Ishikawa (cell line): ENCODE measurements at regions not wholly inside any gene's neighbourhood (a gene's known extent, or its start where the extent isn't known, plus 50 kb on each side); places are given as distances from the start of the nearest gene placed in this dataset.

Experiments used
- CEBPB ChIP-seq: IDR thresholded peaks from 2 replicates; pipeline ENCODE4 v1.6.1; 2012
- CREB1 ChIP-seq: IDR thresholded peaks from 2 replicates; pipeline ENCODE4 v1.6.1; 2012; ENCODE audit warnings: low read depth
- EGR1 ChIP-seq: IDR thresholded peaks from 2 replicates; pipeline ENCODE4 v1.6.1; 2012
- EP300 ChIP-seq: IDR thresholded peaks from 2 replicates; pipeline ENCODE4 v1.6.1; 2012; ENCODE audit warnings: borderline replicate concordance
- FOXM1 ChIP-seq: IDR thresholded peaks from 2 replicates; pipeline ENCODE4 v1.6.1; 2012; ENCODE audit warnings: low read depth, borderline replicate concordance
- NFIC ChIP-seq: IDR thresholded peaks from 2 replicates; pipeline ENCODE4 v1.6.1; 2012
- RAD21 ChIP-seq: IDR thresholded peaks from 2 replicates; pipeline ENCODE4 v1.6.1; 2012; ENCODE audit warnings: low read depth
- TAF1 ChIP-seq: IDR thresholded peaks from 2 replicates; pipeline ENCODE4 v1.6.1; 2012; ENCODE audit warnings: low read depth, mild to moderate bottlenecking
- TCF12 ChIP-seq: IDR thresholded peaks from 2 replicates; pipeline ENCODE4 v1.6.1; 2012; ENCODE audit warnings: low read depth
- TEAD4 ChIP-seq: IDR thresholded peaks from 2 replicates; pipeline ENCODE4 v1.6.1; 2012
- YY1 ChIP-seq: IDR thresholded peaks from 2 replicates; pipeline ENCODE4 v1.6.1; 2012; ENCODE audit warnings: low read depth
- ZBTB7A ChIP-seq: IDR thresholded peaks from 2 replicates; pipeline ENCODE4 v1.6.1; 2012; ENCODE audit warnings: low read depth
- TF ChIP-seq, protein P1 (sequence below): IDR thresholded peaks from 2 replicates; pipeline ENCODE4 v1.6.1; 2012
- TF ChIP-seq, protein P2 (sequence below): IDR thresholded peaks from 2 replicates; pipeline ENCODE4 v1.6.1; 2012; ENCODE audit warnings: low read depth, mild to moderate bottlenecking
- TF ChIP-seq, protein P3 (sequence below): IDR thresholded peaks from 2 replicates; pipeline ENCODE4 v1.6.1; 2012

DNA sequence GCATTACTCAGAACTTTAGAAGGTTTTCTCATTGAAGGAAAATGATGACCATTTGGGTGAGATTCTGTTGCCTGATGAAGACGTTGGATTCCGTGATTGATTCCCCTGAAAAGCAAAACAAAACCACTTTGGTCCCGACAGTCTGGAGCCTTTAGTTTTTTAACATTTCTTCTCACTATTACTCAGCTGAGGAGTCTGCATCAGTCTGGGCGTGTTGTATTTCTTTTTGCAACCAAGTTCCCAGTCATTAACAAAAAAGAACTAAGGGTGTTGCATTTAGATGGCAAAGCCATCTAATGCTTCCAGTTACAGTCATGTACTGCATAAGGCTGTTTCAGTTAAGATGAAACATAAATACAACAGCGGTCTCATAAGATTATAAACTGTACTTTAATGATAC lies 343.1 kb upstream of the CDH2 start:
- TF ChIP-seq EP300 = no peak
- no peak for TF ChIP-seq CEBPB
- no peak for TF ChIP-seq ZBTB7A
- TF ChIP-seq, protein P1, sequence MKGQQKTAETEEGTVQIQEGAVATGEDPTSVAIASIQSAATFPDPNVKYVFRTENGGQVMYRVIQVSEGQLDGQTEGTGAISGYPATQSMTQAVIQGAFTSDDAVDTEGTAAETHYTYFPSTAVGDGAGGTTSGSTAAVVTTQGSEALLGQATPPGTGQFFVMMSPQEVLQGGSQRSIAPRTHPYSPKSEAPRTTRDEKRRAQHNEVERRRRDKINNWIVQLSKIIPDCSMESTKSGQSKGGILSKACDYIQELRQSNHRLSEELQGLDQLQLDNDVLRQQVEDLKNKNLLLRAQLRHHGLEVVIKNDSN = no peak
- no peak for TF ChIP-seq RAD21
- no peak for TF ChIP-seq TCF12
- TF ChIP-seq CREB1 = no peak
- no peak for TF ChIP-seq YY1
- TF ChIP-seq, protein P2, sequence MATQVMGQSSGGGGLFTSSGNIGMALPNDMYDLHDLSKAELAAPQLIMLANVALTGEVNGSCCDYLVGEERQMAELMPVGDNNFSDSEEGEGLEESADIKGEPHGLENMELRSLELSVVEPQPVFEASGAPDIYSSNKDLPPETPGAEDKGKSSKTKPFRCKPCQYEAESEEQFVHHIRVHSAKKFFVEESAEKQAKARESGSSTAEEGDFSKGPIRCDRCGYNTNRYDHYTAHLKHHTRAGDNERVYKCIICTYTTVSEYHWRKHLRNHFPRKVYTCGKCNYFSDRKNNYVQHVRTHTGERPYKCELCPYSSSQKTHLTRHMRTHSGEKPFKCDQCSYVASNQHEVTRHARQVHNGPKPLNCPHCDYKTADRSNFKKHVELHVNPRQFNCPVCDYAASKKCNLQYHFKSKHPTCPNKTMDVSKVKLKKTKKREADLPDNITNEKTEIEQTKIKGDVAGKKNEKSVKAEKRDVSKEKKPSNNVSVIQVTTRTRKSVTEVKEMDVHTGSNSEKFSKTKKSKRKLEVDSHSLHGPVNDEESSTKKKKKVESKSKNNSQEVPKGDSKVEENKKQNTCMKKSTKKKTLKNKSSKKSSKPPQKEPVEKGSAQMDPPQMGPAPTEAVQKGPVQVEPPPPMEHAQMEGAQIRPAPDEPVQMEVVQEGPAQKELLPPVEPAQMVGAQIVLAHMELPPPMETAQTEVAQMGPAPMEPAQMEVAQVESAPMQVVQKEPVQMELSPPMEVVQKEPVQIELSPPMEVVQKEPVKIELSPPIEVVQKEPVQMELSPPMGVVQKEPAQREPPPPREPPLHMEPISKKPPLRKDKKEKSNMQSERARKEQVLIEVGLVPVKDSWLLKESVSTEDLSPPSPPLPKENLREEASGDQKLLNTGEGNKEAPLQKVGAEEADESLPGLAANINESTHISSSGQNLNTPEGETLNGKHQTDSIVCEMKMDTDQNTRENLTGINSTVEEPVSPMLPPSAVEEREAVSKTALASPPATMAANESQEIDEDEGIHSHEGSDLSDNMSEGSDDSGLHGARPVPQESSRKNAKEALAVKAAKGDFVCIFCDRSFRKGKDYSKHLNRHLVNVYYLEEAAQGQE = no peak
- TF ChIP-seq NFIC = no peak
- no peak for TF ChIP-seq TAF1
- no peak for TF ChIP-seq EGR1
- no peak for TF ChIP-seq TEAD4

GRCh38 chr18:28514699-28515098 lies 337.8 kb upstream of the CDH2 start:
- TF ChIP-seq, protein P1 = no peak
- TF ChIP-seq ZBTB7A = no peak
- no peak for TF ChIP-seq TEAD4
- no peak for TF ChIP-seq TCF12
- TF ChIP-seq, protein P3, sequence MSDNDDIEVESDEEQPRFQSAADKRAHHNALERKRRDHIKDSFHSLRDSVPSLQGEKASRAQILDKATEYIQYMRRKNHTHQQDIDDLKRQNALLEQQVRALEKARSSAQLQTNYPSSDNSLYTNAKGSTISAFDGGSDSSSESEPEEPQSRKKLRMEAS = no peak
- TF ChIP-seq RAD21 = no peak
- no peak for TF ChIP-seq TAF1
- TF ChIP-seq EP300 = no peak
- TF ChIP-seq EGR1 = no peak
- TF ChIP-seq CREB1 = no peak
- TF ChIP-seq, protein P2 = no peak
- no peak for TF ChIP-seq FOXM1
- no peak for TF ChIP-seq CEBPB
- TF ChIP-seq YY1 = no peak
- TF ChIP-seq NFIC = no peak

GRCh38 chr18:28512357-28512756 lies 335.4 kb upstream of the CDH2 start:
- no peak for TF ChIP-seq NFIC
- TF ChIP-seq EP300 = no peak
- TF ChIP-seq, protein P1 = no peak
- no peak for TF ChIP-seq TEAD4
- TF ChIP-seq CEBPB = no peak
- TF ChIP-seq CREB1 = no peak
- TF ChIP-seq TCF12 = no peak
- no peak for TF ChIP-seq RAD21
- TF ChIP-seq FOXM1 = no peak
- TF ChIP-seq ZBTB7A = no peak
- TF ChIP-seq TAF1 = no peak
- no peak for TF ChIP-seq EGR1
- TF ChIP-seq, protein P3 = no peak
- no peak for TF ChIP-seq YY1
- TF ChIP-seq, protein P2 = no peak

- TF ChIP-seq TEAD4 (no peak), FOXM1 (no peak), NFIC (no peak)
- TF ChIP-seq, protein P2 = no peak
Measured at GRCh38 chr18:28511413-28511821, 334.5 kb upstream of the CDH2 start.
